HG02973 (cell line): ENCODE measurements at regions not wholly inside any gene's neighbourhood (a gene's known extent, or its start where the extent isn't known, plus 50 kb on each side); places are given as distances from the start of the nearest gene placed in this dataset.

ENCODE experiments used
- ATAC-seq: cut with Tn5 transposase; IDR thresholded peaks from one replicate; pipeline ENCODE4 v1.9.1; 2021; ENCODE audit warnings: moderate library complexity; ENCODE audit not compliant: unreplicated experiment

DNA sequence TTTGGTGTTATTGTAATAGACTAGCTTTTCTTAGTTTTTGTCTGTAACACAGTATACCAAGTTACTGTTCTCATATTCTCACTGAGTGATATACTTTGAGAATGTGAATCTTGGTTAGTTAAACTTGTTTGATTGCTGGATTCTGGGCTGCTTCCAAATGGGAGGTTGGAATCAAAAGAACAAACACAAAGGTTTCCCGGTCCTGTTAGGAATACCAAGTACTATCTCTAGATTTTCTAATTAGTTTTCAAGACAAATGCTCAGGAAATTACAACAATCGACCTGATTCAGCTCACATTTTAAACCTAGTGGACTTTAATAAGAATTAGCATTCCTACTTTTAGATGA is 244.3 kb downstream of the CSNK1G3 start:
- no peak for ATAC-seq

DNA sequence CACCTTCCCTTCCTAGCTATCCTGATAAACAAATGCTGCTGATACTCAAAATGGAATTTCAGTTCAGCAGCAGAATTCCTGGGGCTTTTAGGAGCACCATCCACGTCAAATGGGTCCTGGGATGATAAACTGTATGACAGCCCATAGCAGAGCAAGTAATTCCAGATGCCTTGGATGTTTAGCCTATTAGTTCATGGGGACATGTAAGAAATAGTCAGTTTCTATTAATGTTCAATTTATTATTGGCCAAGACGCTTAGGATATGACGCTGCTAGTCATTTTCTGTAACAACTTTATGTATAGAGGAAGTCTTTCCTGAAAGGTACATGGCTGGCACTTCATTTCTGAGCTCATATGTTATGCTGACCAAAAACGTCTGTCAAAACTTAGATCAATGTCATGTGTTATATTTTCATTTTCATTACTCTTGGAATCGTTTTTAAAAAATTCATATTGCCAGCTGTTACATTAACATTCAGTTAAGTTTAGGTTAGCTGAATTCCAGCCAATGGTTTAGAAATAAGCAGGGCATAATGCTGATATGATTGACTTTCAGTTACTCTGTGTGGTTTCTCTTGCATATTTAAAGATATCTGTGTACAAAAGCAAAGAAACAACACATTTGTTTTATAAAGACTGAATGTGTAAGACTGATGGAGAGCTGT is 243.8 kb downstream of the CSNK1G3 start:
- ATAC-seq, result no peak

DNA sequence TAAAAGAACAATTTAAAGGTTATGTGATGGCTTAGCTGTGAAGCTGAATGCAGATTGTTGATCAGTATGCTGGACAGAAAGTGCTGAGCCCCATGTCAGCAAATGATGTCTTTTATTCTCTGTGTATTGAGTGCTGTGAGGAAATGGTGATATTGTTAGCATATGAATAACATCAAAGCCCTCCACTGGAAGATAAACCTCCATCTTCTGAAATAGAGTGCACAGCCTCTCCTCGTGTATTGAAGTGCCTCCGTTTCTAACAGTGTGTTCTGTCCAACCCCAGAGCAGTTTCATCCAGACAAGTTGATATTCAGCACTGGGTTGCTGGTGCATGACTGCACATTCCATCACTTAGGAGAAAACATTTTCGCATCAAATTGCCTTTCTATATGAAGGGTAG is 242.9 kb downstream of the CSNK1G3 start:
- no peak for ATAC-seq

DNA sequence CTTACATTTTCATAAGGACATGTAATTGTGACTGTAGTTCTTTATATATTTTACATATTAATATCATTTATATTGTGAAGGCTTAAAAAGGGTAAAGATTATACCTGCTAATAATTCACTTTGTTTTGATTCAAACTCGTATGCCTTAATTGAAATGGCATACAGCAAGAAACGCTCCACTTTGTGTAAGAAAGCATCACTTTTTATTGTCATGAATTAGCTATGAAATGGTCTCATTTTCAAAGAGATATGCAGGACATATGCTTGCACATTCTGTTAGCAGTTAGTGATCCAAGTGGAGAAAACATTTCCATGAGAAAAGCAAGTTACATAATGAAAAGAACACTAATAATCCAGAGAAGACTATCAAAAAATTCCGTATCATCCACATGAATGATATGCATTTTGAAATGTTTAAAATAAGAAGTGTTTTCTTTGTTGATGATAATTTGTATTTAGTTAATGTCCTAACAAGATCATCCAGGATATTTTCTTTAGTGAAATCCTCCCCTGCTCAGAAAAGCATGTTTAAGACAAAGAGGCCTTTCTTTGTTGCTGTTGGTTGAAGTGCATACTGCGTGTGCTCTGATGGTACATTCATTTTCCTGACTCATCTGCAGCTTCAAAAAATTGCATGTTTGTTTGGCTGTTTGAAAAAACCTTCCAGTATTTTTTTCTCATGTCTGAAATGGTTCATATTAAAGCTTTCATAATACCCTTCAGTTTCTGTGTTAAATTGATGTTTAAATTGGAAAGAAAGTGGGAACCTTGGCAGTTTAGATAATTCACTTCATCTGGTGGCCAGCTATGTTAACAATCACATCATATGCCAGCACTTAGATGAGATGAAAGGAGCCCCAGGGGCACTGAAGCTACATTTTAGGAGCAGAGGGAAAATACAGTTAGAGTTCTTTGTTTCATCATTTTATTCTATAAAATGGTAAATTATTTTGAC is 242.2 kb downstream of the CSNK1G3 start:
- no peak for ATAC-seq

DNA sequence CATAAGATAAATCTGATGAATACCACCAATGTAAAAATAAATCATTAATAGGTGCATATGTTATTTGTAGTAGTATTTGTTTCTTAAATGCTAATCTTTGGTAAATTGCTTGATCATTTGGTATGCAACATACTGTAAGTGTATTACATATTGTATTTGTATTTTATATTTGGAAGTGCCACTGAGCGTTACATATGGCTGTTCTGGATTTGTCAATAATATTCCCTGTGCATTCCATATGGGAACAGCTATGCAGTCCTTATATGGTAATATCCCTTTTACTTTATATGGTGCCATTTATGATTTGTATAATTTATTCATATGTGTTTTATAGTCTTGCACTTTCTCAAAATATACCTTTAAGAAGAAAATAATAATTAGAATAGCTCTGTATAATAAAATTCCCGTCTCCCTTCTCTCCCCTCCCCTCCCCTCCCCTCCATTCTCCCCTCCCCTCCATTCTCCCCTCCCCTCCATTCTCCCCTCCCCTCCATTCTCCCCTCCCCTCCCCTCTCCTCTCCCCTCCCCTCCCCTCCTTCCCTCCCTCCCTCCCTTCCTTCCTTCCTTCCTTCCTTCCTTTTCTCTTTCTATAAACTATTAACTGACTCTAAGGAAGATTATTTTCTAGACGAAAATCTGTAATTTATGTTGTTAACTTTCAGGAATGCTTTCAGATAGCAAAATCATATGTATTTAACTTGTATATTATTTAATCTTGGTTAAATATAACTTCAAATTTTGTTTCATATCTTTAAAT is 241.4 kb downstream of the CSNK1G3 start:
- ATAC-seq, result no peak

DNA sequence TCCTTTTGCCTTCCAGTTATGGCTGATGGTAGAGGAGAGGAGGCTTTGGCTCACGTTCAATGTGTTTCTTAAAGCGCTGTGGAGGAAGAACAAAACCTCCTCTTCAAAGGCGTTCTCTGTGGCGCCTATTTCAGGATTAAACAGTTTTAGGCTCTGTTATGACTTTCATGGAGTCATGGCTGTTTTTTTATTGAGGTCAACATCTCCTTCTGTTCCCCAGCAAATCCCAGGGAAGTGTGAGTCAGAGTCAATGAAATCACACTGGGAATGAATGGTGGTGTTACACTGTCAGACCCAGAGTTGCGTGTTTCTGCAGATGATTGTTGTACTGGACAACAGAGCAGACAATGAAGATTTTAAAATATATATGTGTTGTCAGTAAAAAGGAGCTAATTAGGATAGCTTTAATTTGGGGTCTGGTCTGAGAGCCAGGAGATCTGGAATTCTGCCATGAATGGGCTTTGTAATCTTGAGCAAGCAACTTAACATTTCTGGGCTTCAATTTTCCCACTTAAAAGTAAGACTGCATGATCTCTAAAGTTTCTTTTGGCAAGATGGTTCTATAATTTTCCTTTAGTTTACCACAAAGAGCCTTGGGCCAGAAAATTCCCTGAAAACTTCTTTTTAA is 240.7 kb downstream of the CSNK1G3 start:
- ATAC-seq, result no peak

DNA sequence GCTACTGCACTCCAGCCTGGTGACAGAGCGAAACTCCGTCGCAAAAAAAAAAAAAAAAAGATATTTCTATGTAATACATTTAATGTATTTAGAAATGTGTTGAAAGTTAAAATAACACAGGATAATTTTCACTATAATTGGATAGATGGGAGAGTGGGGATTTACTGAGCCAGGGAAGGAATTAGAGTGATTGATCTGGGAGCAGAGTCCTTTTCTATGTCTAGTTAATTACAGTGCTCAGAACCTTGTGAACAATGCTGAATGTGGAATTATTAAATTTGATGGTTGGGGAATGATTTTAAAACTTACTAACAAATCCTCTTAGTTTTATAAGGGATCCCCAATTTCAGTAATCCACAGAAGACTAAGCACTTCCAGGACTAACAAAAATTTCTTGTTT is 239.7 kb downstream of the CSNK1G3 start:
- ATAC-seq, result no peak

DNA sequence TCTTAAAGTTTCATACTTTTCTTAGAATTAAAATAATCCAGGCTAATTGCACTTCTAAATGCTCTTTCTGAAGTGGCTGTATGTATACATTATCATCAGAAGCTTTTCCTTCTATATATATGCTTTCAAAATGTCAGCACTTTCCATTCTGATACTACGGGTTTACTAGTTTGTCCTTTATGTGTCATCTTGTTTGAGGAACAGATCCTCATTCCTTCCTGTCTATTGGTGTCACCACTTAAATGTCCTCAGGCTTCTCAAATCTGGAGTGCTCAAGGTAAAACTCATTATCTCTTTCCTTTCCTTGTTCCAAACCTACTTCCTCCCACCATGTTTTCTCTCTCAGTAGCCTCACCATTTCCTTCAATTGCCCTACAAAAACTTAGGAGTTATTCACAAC is 236.3 kb downstream of the CSNK1G3 start:
- ATAC-seq, result no peak

DNA sequence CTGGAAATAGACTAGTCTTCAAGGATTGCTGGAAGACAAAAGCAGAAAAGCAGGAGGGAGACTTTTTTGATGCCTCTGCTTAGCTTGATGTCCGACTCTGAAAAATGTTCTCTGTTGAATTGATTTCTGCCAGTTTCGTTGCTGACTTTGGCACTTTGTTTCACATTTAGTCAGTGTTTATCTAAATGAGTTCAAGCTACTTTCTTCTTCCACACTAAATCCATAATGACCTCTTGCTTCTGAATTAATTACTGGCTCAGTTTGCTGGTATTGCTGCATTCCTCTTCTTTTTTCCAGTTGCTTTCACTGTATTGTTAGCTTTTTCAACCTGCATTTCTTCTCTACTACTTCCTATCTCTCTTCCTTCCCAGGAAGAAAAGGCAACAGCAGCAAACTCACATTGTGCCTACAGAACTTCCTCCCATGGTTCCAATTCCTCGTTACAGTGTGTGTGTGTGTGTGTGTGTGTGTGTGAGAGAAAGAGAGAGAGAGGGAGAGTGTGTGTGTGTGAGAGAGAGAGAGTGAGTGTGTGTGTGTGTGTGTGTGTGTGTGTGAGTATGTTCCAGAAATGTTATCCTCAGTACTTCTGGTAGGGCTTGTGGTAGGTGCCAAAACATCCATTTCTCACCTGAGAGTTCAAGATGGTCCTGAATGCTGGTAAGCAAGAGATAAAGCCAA is 234.8 kb downstream of the CSNK1G3 start:
- no peak for ATAC-seq

DNA sequence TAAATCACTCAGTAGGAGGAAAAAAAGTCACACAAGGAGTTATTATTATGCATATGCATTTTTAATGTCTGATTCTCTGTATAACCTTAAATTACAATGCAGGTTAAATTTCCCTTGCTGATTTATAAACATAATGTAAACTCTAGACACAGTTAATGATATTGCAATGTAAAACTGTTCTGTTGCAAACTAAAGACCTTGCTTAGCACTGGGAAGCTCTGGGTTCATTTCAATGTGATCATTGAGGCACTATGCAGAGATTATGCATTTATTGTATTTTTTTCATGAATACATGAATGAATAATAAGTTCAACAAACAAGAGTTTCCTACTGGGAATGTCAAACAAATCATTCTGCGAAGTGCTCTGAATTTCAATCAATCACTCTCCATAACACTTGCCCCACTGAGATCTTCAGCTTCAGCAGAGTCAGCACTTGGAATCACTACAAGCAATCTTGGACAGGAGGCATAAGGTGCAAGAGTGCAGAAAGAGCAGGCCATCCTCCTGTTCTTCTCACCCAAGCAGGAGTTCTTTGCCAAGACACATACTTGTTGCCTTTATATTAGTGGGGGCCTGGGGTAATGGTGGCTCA is 232.1 kb downstream of the CSNK1G3 start:
- no peak for ATAC-seq

DNA sequence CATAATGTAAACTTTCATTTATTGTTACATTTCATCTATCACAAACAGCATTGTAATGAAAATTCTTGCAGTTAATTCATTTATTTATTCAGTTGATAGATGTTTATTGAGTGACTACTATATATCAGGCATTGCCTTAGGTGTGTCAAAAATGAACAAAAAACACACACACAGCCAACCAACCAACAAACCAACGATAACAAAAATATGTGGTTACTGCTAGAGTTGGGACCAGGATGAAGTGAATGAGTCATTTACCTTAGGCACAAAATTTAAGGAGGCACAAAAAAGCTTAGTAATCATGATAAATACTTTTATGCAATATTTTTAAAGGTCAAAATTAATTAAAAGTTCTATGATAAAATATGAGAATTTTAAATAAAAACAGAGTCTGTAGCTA is 223.4 kb downstream of the CSNK1G3 start:
- no peak for ATAC-seq

DNA sequence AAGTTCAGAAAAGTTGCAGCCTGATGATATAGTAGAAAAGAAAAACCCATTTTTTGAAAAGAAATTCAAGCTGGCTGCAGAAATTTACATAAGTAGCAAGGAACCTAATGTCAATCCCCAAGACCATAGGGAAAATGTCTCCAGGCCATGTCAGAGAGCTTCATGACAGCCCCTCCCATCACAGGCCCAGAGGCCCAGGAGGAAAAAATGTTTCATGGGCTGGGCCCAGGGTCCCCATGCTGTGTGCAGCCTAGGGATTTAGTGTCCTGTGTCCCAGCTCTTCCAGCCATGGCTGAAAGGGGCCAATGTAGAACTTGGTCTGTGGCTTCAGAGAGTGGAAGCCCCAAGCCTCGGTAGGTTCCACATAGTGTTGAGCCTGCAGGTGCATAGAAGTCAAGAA is 220.3 kb downstream of the CSNK1G3 start:
- ATAC-seq, result no peak

DNA sequence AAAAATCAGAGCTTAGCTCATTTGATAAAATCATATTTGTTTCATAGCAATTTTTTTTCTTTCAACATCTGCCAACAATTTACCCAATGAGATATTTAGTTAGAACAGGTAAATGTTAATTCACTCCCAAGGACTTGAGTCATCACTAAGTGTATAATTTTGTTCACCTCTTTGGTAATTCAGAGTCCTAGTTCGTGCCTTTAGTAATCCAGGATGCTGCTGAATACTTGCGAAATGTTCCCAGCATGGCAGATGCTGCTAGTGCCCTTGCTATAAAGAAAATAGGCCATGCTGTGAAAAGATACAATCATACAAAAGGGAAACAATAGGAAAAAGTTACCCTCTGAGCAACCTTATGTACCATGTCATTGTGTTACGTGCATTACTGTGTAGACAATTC is 210.5 kb downstream of the CSNK1G3 start:
- no peak for ATAC-seq

DNA sequence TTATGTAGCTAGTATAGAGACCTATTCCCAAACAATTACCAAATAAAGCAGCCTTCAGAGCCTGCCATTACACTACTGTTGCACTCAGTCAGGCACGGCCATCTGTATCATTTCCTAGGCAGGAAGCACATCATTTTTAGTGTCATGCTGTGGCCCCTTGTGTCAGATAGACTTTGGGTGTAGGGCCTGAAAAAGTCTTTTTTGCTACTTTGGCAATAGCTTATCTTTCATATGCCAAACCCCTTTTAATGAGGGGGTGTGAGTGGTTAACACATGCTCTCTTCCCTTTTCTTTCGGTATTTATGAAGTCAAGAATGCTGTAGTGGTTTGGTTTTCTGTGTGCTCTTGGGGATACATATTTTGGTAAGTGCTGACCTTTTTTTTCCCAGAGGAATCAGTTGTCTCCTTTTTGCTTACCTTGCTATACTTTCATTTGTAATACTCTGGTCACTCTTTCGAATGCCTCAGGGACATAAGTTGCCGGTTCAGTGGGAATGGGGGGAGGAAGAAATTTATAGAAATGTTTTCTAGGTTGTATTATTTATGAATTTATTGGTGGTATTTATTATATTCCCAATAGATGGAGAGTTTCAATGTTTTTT is 209.8 kb downstream of the CSNK1G3 start:
- no peak for ATAC-seq

DNA sequence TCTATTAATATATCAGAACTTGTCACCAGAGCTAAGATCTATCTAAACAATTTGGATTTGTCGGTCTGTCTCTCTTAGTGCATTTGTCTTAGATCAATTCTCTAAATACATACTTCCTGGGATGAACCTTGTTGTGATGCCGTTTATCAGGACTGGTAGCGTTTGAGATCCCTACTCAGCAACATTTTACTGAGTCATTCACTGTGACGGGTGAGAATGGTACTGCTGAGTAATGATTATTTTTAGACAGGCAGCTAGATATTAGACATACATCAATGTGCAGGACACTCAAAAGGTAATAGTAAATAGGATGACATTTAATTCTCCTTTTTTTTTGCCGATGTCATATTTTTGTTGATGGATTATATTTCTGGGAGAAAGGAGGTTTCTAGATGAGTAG is 209.0 kb downstream of the CSNK1G3 start:
- no peak for ATAC-seq

DNA sequence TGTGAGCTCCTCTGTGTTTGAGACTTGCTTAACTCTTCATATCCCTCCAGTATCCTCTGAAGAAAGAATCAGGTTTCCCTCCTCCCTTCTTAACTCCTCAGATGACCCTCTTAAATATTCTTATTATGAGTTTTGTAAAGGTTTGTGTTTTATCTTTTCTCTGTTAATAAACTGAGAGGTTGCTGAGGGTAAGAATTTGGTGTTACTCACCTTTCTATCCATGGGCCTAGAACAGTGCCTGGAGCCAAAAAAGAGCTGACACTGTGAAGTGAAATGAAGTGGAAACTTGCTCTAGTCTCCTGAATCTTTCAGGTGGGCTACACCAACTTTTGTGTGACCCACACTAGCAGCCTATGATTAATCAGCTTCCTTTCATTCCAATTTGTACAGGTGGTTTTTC is 208.4 kb downstream of the CSNK1G3 start:
- no peak for ATAC-seq

DNA sequence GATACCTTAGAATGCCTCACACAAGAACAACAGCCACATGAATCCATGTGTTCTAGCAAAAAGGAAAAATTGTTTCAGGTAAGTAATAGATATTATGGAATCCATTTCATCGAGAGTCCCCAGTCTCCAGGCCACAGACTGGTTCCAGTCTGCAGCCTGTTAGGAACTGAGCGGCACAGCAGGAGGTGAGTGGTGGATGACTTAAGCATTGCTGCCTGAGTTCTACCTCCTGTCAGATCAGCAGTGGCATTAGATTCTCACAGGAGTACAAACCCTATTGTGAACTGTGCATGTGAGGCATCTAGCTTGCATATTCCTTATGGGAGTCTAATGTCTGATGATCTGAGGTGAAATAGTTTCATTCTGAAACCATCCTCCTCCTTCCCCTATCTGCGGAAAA is 207.0 kb downstream of the CSNK1G3 start:
- no peak for ATAC-seq

DNA sequence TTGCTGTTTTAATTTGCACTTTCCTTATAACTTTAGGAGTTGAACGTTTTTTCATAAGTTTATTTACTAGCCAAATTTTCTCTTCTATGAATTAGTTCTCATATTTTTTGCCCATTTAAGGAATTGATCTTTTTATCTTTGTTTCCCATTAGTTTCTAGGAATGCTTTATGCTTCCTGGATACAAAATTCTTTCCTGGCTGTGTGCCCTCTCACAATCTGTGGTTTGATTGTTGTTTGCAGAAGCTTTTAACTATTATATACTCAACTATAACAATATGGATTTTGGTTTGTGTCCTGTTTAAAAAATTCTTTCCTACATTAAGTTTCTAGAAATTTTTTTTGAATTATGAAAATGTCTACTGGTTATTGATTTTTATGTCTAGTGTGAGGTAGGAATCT is 206.3 kb downstream of the CSNK1G3 start:
- no peak for ATAC-seq

DNA sequence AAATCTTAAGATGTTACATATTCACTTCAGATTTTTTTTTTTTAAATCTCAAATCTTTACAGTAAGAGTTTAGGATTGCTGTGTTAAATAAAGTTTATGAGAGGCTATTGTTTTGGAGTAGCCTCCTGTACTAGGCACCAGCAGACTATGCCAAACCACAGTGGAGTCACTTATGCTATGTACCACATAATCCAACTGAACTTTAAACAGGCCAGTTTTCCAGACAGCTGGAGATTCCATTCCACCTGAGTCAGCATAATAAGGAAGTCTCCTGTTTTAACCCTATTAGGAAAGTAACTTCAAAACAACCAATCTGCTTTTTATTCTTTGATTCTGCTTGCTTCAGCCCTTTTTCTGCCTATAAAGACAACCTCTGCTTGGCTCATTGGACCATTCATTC is 205.2 kb downstream of the CSNK1G3 start:
- ATAC-seq, result no peak

DNA sequence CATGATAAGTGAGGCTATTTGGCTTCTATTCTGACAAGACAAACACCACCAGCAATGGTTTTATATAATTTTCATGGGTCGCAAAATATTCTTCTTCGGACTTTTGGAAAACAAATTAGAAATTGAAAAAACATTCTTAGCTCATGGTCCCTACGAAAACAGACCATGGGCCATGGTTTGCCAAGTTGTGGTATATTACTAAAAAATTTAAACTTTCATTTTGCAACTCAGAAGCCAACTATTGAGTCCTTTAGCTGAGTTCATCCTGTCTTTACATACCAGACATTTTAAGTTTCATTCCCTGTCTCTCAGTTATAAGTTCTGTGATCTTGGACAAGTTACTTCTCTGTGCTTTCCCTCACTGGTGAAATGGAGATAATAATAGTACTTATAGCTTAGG is 198.1 kb downstream of the CSNK1G3 start:
- no peak for ATAC-seq
